Endodermal cell (in vitro differentiated cells): ENCODE measurements at regions not wholly inside any gene's neighbourhood (a gene's known extent, or its start where the extent isn't known, plus 50 kb on each side); places are given as distances from the start of the nearest gene placed in this dataset.

ENCODE experiments used
- DNase-seq: peaks from one replicate; pipeline ENCODE4 v3.0.0-alpha.2; 2017
- H3K27ac ChIP-seq: 2 replicates; pipeline ENCODE4 v1.5.1; 2013; ENCODE audit warnings: mild to moderate bottlenecking, low read depth, low read length, moderate library complexity
- H3K27me3 ChIP-seq: 2 replicates; pipeline ENCODE4 v1.6.1; 2013; ENCODE audit warnings: mild to moderate bottlenecking, low read length, moderate library complexity; ENCODE audit not compliant: insufficient read depth, control insufficient read depth, poor library complexity, severe bottlenecking
- H3K36me3 ChIP-seq: 2 replicates; pipeline ENCODE4 v1.7.0; 2013; ENCODE audit warnings: mild to moderate bottlenecking, low read length, moderate library complexity; ENCODE audit not compliant: control insufficient read depth, insufficient read depth
- H3K4me1 ChIP-seq: one replicate; pipeline ENCODE4 v1.7.0; 2013; ENCODE audit warnings: low read length; ENCODE audit not compliant: control insufficient read depth, insufficient read depth
- H3K4me3 ChIP-seq: 2 replicates; pipeline ENCODE4 v1.5.1; 2013; ENCODE audit warnings: mild to moderate bottlenecking, low read length, moderate library complexity
- H3K9ac ChIP-seq: 2 replicates; pipeline ENCODE4 v1.6.1; 2013; ENCODE audit warnings: mild to moderate bottlenecking, low read length, moderate library complexity; ENCODE audit not compliant: poor library complexity, severe bottlenecking; ENCODE audit errors: extremely low read depth
- H3K9me3 ChIP-seq: 2 replicates; pipeline ENCODE4 v1.6.1; 2013; ENCODE audit warnings: mild to moderate bottlenecking, low read length, moderate library complexity; ENCODE audit not compliant: control insufficient read depth
- H3K27ac Mint-ChIP-seq: 2 replicates; pipeline ENCODE4 v1.8.0; 2020; ENCODE audit warnings: mixed read lengths
- H3K27me3 Mint-ChIP-seq: 2 replicates; pipeline ENCODE4 v1.8.0; 2021; ENCODE audit warnings: mild to moderate bottlenecking, mixed read lengths; ENCODE audit not compliant: insufficient read depth
- H3K36me3 Mint-ChIP-seq: 2 replicates; pipeline ENCODE4 v1.8.0; 2020; ENCODE audit warnings: low read depth, mixed read lengths
- H3K4me1 Mint-ChIP-seq: 2 replicates; pipeline ENCODE4 v1.8.0; 2020; ENCODE audit warnings: mixed read lengths
- H3K4me3 Mint-ChIP-seq: 2 replicates; pipeline ENCODE4 v1.8.0; 2020; ENCODE audit warnings: mild to moderate bottlenecking, moderate library complexity, mixed read lengths
- H3K9me3 Mint-ChIP-seq: 2 replicates; pipeline ENCODE4 v1.8.0; 2020; ENCODE audit warnings: mild to moderate bottlenecking, mixed read lengths
- CTCF ChIP-seq: fragments of 200-600 bp; sonication (generic); conservative IDR thresholded peaks from 2 replicates; pipeline ENCODE4 v1.5.0; 2021; ENCODE audit warnings: antibody characterized with exemption, mild to moderate bottlenecking
- WGBS, 2 experiments: methylation state at CpG; one replicate each; pipeline versions ENCODE4 v1.1.5 to v1.1.7; 2013; ENCODE audit warnings: missing lambda C conversion rate in 2 of 2, mixed read lengths in 1 of 2; ENCODE audit not compliant: insufficient coverage in 1 of 2, insufficient read length in 1 of 2; 5-methylcytosine and 5-hydroxymethylcytosine counted together

GRCh38 chr4:110248831-110249253, 50.4 kb upstream of the ELOVL6 start:
- no peak for DNase-seq
- Histone ChIP-seq H3K4me3 (no peak overlapping the region), H3K27me3 (no peaks in the 10 kb centered on the region), H3K9ac (no peak overlapping the region), H3K36me3 (no peaks in the 10 kb centered on the region), H3K4me1 (no peaks in the 10 kb centered on the region), H3K27ac (no peak overlapping the region), H3K9me3 (no peaks in the 10 kb centered on the region)
- H3K4me3 Mint-ChIP-seq, result no peak overlapping the region
- H3K36me3 Mint-ChIP-seq, result no peaks in the 10 kb centered on the region
- H3K27ac Mint-ChIP-seq, result no peak overlapping the region
- no peaks in the 10 kb centered on the region for H3K9me3 Mint-ChIP-seq
- no peak for TF ChIP-seq CTCF
- H3K4me1 Mint-ChIP-seq, result peaks cover 20% of the 10 kb centered on the region
- H3K27me3 Mint-ChIP-seq, result peaks cover 4% of the 10 kb centered on the region
- WGBS, 2 experiments, result 72 to 84% methylated on average over 5 of the region's 5 CpGs
